CD4-positive, CD25-positive, alpha-beta regulatory T cell (primary cell): ENCODE measurements at regions not wholly inside any gene's neighbourhood (a gene's known extent, or its start where the extent isn't known, plus 50 kb on each side); places are given as distances from the start of the nearest gene placed in this dataset.

Experiments
- ATAC-seq, 2 donors: fragments of 150-1000 bp; cut with Tn5 transposase; one replicate each; pipeline ENCODE4 v1.10.0; 2021; ENCODE audit warnings: low read depth in 2 of 2, moderate number of reproducible peaks in 2 of 2, moderate library complexity in 1 of 2
- DNase-seq, 3 donors: peaks; one replicate each; pipeline versions ENCODE4 v3.0.0 to v3.0.0-alpha.2; 2012 to 2022; ENCODE audit warnings: mixed read lengths in 1 of 3
- H3K27ac ChIP-seq: one replicate; pipeline ENCODE4 v1.7.0; 2013; ENCODE audit warnings: mild to moderate bottlenecking, low read length; ENCODE audit not compliant: insufficient read depth, poor library complexity, severe bottlenecking
- H3K27me3 ChIP-seq: one replicate; pipeline ENCODE4 v1.7.0; 2013; ENCODE audit warnings: low read length; ENCODE audit not compliant: control insufficient read depth, insufficient read depth
- H3K36me3 ChIP-seq: one replicate; pipeline ENCODE4 v1.7.0; 2013; ENCODE audit warnings: mild to moderate bottlenecking, low read length, moderate library complexity; ENCODE audit not compliant: control insufficient read depth, insufficient read depth
- H3K4me1 ChIP-seq: 2 replicates; pipeline ENCODE4 v1.7.0; 2013; ENCODE audit warnings: mild to moderate bottlenecking, low read length; ENCODE audit not compliant: insufficient read depth, control insufficient read depth, poor library complexity, severe bottlenecking
- H3K4me3 ChIP-seq: one replicate; pipeline ENCODE4 v1.7.0; 2013; ENCODE audit warnings: low read depth, mild to moderate bottlenecking, low read length, moderate library complexity
- H3K9me3 ChIP-seq, 2 experiments: 1 replicate in 1 of 2; 2 replicates in 1 of 2; pipeline ENCODE4 v1.7.0; 2013; ENCODE audit warnings: low read length in 2 of 2, mild to moderate bottlenecking in 1 of 2, moderate library complexity in 1 of 2; ENCODE audit not compliant: control insufficient read depth in 2 of 2
- H3K27ac Mint-ChIP-seq, 3 donors: one replicate each; pipeline ENCODE4 v1.8.0; 2020 to 2022; ENCODE audit warnings: mild to moderate bottlenecking in 3 of 3, mixed read lengths in 3 of 3, moderate library complexity in 2 of 3
- H3K27me3 Mint-ChIP-seq: one replicate; pipeline ENCODE4 v1.8.0; 2022; ENCODE audit warnings: mild to moderate bottlenecking, mixed read lengths
- H3K36me3 Mint-ChIP-seq: one replicate; pipeline ENCODE4 v1.8.0; 2020; ENCODE audit warnings: mixed read lengths
- H3K4me1 Mint-ChIP-seq, 4 donors: one replicate each; pipeline ENCODE4 v1.8.0; 2020 to 2022; ENCODE audit warnings: mixed read lengths in 4 of 4, mild to moderate bottlenecking in 1 of 4
- H3K4me3 Mint-ChIP-seq, 4 donors: one replicate each; pipeline ENCODE4 v1.8.0; 2020 to 2022; ENCODE audit warnings: mild to moderate bottlenecking in 4 of 4, mixed read lengths in 4 of 4, moderate library complexity in 3 of 4
- H3K9me3 Mint-ChIP-seq, 7 donors: one replicate each; pipeline ENCODE4 v1.8.0; 2020 to 2022; ENCODE audit warnings: mixed read lengths in 7 of 7, mild to moderate bottlenecking in 3 of 7, moderate library complexity in 2 of 7

DNA sequence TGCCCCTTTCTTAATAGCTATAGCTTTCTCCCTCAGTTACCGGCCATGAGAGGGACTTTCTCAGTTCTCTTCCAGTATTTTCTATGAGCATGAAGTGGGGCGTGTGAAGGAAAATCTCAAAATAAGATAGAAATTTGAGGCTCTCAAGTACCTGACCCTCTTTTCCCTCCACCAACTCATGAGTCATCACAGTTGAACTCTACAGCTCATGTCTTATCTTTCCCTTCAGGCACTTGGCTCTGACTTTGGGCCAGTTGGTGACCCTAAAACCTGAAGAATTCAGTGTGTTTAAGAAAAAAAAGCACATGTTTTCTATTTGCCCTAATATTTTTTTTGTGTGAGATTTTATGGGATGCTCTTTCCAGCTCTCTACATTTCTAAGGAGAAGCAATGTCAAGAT lies 896.7 kb upstream of the ZEB2 start:
- Mint-ChIP-seq H3K27ac (no peak overlapping the region), H3K4me1 (peaks cover 0 to 4% (median 0%) of the 10 kb centered on the region in 4 donors), H3K27me3 (no peaks in the 10 kb centered on the region), H3K9me3 (peaks cover 4 to 28% (median 10%) of the 10 kb centered on the region in 7 donors), H3K4me3 (no peak overlapping the region), H3K36me3 (no peaks in the 10 kb centered on the region)
- Histone ChIP-seq H3K36me3 (no peaks in the 10 kb centered on the region), H3K9me3 (peaks cover 0 to 2% of the 10 kb centered on the region in 2 experiments), H3K4me1 (no peaks in the 10 kb centered on the region), H3K4me3 (no peak overlapping the region), H3K27me3 (no peaks in the 10 kb centered on the region), H3K27ac (no peak overlapping the region)
- DNase-seq (no peak), ATAC-seq (no peak)

DNA sequence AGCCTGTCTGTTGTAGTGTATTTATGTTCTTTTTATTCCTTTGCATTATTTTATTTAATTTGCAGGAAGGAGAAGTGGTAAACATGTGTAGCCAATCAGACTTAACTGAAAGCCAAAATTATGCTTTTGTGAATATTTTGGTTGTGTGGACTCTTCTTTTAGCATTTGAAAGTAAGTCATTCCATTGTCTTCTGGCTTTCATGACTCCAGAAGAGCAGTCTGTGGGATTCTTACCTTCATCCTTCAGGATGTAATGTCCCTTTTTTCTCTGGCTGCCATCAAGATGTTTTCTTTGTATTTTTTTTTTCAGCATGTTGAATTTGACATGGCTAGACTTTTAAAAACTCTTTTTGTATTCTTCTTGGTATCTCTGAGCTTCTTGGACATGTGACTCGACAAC lies 895.2 kb upstream of the ZEB2 start:
- Mint-ChIP-seq H3K27ac (no peak overlapping the region), H3K36me3 (no peaks in the 10 kb centered on the region), H3K27me3 (no peaks in the 10 kb centered on the region), H3K4me1 (peaks cover 0 to 14% (median 0%) of the 10 kb centered on the region in 4 donors), H3K9me3 (peaks cover 0 to 18% (median 6%) of the 10 kb centered on the region in 7 donors), H3K4me3 (no peak overlapping the region)
- no peak overlapping the region for H3K27ac ChIP-seq
- no peaks in the 10 kb centered on the region for H3K9me3 ChIP-seq
- H3K36me3 ChIP-seq, result no peaks in the 10 kb centered on the region
- no peaks in the 10 kb centered on the region for H3K27me3 ChIP-seq
- DNase-seq (no peak), ATAC-seq (no peak)
- no peaks in the 10 kb centered on the region for H3K4me1 ChIP-seq
- H3K4me3 ChIP-seq, result no peak overlapping the region

DNA sequence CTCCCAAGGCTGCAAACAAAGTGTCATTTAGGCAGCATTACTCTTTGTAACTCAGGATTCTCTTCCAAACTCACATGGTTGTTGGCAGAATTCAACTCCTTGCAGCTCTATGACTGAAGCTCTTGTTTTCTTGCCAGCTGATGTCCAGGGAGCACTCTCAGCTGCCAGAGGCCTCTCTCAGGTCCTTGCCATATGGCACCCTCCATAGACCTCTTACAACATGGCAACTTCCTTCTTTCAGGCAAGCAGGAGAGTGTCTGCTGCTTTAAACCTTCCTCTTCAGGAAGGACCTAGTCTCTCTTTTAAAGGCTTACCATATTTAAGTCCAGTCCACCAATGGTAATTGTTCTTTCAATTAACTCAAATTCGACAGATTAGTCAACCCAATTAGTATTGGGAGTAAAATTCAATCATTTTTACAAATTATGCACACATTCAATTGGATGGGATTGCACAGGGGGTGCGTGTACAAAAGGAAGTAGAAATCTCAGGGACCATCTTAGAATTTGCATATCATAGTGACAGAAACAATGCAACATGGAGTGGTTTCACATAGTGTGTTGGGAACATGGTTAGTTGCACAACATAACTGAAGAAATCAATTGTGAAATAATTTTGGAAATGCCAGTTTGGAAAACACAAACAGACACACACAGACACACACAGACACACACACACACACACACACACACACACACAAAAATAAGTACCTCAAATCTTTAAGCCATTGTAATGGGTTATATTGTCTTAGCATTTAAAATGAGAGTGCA lies 893.5 kb upstream of the ZEB2 start:
- H3K27ac Mint-ChIP-seq, result no peak overlapping the region
- Histone ChIP-seq H3K27me3 (no peaks in the 10 kb centered on the region), H3K9me3 (no peaks in the 10 kb centered on the region), H3K4me3 (no peak overlapping the region), H3K36me3 (no peaks in the 10 kb centered on the region), H3K4me1 (no peaks in the 10 kb centered on the region), H3K27ac (no peak overlapping the region)
- no peak overlapping the region for H3K4me3 Mint-ChIP-seq
- H3K9me3 Mint-ChIP-seq, result peaks cover 0 to 14% (median 5%) of the 10 kb centered on the region in 7 donors
- peaks cover 0 to 18% (median 0%) of the 10 kb centered on the region in 4 donors for H3K4me1 Mint-ChIP-seq
- DNase-seq (no peak), ATAC-seq (no peak)
- H3K36me3 Mint-ChIP-seq, result no peaks in the 10 kb centered on the region
- no peaks in the 10 kb centered on the region for H3K27me3 Mint-ChIP-seq

DNA sequence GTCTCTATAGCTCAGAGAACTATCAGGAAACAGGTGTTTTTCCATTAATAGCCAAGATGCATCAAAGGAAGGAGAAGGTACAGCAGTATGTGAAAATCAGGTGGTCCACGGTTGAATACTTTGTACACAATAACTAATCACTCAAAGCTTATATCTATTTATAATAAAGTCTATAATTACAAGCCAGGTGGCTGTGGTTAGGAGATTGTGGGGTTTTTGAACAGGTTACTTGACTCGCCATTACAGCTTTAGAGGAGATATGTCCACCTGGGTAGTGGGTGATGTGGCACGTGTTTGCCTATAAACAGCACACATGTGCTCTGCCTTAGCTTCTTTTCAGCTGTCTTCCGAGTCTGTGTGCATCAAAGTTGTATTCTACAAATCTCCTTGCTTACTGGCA lies 892.2 kb upstream of the ZEB2 start:
- no peak for DNase-seq
- Histone ChIP-seq H3K27me3 (no peaks in the 10 kb centered on the region), H3K27ac (no peak overlapping the region), H3K36me3 (no peaks in the 10 kb centered on the region), H3K4me1 (no peaks in the 10 kb centered on the region), H3K4me3 (no peak overlapping the region), H3K9me3 (no peaks in the 10 kb centered on the region)
- no peak overlapping the region for H3K27ac Mint-ChIP-seq
- ATAC-seq, result no peak
- H3K4me3 Mint-ChIP-seq, result no peak overlapping the region
- H3K9me3 Mint-ChIP-seq, result peaks cover 0 to 15% (median 6%) of the 10 kb centered on the region in 7 donors
- peaks cover 0 to 18% (median 0%) of the 10 kb centered on the region in 4 donors for H3K4me1 Mint-ChIP-seq
- H3K36me3 Mint-ChIP-seq, result no peaks in the 10 kb centered on the region
- H3K27me3 Mint-ChIP-seq, result no peaks in the 10 kb centered on the region

DNA sequence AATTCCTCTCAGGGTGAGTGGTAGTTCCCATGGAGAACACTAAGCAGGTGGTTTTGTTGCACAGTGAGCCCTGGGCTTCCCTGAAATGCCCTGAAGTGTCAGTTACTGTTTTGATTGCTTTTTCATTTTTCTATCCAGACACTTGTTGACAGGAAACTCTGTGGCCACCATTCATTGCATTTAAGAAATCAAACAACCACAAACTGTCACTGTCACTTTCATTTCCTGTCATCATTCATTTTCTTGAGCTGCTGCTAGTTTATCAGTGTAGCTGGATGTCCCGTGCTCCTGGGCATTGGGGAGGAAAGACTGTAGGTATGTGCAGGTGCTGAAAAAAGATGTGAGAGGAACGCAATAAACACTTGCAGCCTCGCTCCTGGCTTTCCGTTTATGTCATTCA lies 891.6 kb upstream of the ZEB2 start:
- Mint-ChIP-seq H3K27me3 (no peaks in the 10 kb centered on the region), H3K9me3 (peaks cover 0 to 15% (median 6%) of the 10 kb centered on the region in 7 donors), H3K36me3 (no peaks in the 10 kb centered on the region), H3K27ac (no peak overlapping the region), H3K4me1 (peaks cover 0 to 18% (median 0%) of the 10 kb centered on the region in 4 donors), H3K4me3 (no peak overlapping the region)
- Histone ChIP-seq H3K4me1 (no peaks in the 10 kb centered on the region), H3K36me3 (no peaks in the 10 kb centered on the region), H3K9me3 (no peaks in the 10 kb centered on the region), H3K4me3 (no peak overlapping the region), H3K27me3 (no peaks in the 10 kb centered on the region), H3K27ac (no peak overlapping the region)
- DNase-seq (peak in 1 of 3 donors; percentile 68), ATAC-seq (peak; percentile 11 to 31)

DNA sequence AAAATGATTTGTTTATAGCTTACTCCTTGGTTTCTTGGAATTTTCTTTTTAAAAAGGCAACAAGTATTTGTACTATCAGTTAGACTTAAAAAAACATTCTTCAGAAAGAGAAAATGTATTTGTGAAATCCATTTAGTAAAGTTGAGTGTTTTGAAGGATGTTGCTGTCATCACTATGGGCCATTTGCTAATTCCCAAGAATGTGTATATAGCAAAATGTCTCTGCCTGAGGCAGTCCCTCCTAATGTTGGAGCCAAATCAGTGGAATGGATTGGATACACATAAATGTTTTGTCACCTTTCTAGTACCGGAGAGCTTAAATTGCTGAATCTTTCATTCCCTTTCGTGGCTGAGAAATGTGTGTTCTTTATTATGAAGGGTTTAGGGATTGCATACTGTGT lies 890.2 kb upstream of the ZEB2 start:
- H3K27ac Mint-ChIP-seq, result no peak overlapping the region
- no peaks in the 10 kb centered on the region for H3K27me3 Mint-ChIP-seq
- Histone ChIP-seq H3K4me3 (no peak overlapping the region), H3K4me1 (no peaks in the 10 kb centered on the region), H3K27me3 (no peaks in the 10 kb centered on the region), H3K9me3 (no peaks in the 10 kb centered on the region), H3K27ac (no peak overlapping the region), H3K36me3 (no peaks in the 10 kb centered on the region)
- no peaks in the 10 kb centered on the region for H3K36me3 Mint-ChIP-seq
- H3K4me1 Mint-ChIP-seq, result peaks cover 0 to 18% (median 0%) of the 10 kb centered on the region in 4 donors
- ATAC-seq, result no peak
- no peak for DNase-seq
- H3K9me3 Mint-ChIP-seq, result peaks cover 0 to 8% (median 4%) of the 10 kb centered on the region in 7 donors
- no peak overlapping the region for H3K4me3 Mint-ChIP-seq

DNA sequence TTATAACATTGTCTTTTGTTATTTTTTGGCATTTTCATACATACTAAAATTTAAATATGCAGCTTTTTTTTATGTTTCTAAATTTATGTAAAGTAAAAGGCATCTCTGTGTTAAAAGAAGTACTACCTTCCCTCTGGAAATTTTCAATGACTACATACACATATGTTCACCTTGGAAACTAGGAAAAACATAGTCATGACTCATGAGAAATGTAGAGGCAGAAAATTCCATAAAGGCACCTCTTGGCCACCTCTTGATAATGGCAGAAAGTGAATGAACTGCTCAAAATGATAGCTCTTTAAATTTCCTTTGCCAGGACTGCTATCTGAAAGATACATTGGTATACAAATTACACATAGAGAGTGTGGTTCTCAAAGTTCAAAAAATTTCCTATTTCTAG lies 889.1 kb upstream of the ZEB2 start:
- ATAC-seq, result no peak
- peaks cover 0 to 7% (median 4%) of the 10 kb centered on the region in 7 donors for H3K9me3 Mint-ChIP-seq
- Histone ChIP-seq H3K4me3 (no peak overlapping the region), H3K4me1 (no peaks in the 10 kb centered on the region), H3K9me3 (no peaks in the 10 kb centered on the region), H3K27me3 (no peaks in the 10 kb centered on the region), H3K27ac (no peak overlapping the region), H3K36me3 (no peaks in the 10 kb centered on the region)
- no peaks in the 10 kb centered on the region for H3K27me3 Mint-ChIP-seq
- H3K4me1 Mint-ChIP-seq, result peaks cover 0 to 18% (median 0%) of the 10 kb centered on the region in 4 donors
- H3K36me3 Mint-ChIP-seq, result no peaks in the 10 kb centered on the region
- H3K4me3 Mint-ChIP-seq, result no peak overlapping the region
- no peak for DNase-seq
- H3K27ac Mint-ChIP-seq, result no peak overlapping the region

DNA sequence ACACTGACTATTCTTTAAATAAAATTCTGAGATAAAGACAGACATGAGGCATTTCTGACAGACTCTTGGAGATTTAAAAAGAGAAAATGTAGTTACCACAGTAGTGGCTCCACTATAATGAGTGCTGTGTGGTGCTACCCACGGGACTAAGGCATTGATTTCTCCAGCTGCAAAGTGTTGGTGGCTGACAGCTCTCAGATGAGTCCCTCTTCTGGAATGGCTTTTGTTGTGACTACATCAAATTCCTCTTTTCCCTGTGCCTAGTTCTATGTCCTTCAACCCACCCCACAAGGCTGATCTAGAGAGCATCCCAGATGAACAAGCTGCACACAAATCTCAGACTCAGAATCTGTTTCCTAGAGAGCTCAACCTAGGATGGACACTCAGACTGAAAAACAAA lies 884.8 kb upstream of the ZEB2 start:
- Mint-ChIP-seq H3K4me1 (no peaks in the 10 kb centered on the region), H3K36me3 (no peaks in the 10 kb centered on the region), H3K27me3 (no peaks in the 10 kb centered on the region), H3K27ac (no peak overlapping the region), H3K4me3 (no peak overlapping the region), H3K9me3 (peaks cover 0 to 4% (median 0%) of the 10 kb centered on the region in 7 donors)
- Histone ChIP-seq H3K9me3 (no peaks in the 10 kb centered on the region), H3K27me3 (no peaks in the 10 kb centered on the region), H3K4me1 (no peaks in the 10 kb centered on the region), H3K36me3 (no peaks in the 10 kb centered on the region), H3K27ac (no peak overlapping the region), H3K4me3 (no peak overlapping the region)
- ATAC-seq, result no peak
- DNase-seq, result no peak
